ENCODE measurements at regions not wholly inside any gene's neighbourhood (a gene's known extent, or its start where the extent isn't known, plus 50 kb on each side); places are given as distances from the start of the nearest gene placed in this dataset.
"Not testable (repeated sequence)": the region's sequence is repeated elsewhere in the genome, so short reads cannot be mapped to it uniquely, and the experiment has no call there.

DNA sequence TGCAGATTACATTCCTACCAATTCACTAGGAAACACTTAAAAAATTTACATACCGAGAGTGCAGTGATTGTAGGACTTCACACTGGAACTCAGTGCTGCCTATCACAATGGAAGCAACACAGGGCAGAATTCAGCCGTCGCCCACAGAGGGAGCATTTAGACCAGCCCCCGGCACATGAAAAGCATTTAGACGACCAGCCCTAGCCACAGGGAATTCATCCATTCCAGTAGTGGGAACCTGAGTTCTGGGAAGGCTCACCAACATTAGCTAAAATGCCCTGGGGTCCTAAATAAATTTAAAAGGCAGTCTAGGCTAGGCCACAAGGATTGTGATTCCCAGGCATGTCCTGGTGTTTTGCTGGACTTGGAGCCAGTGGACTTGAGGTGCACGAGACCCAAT is 155.2 kb downstream of the LIG4 start:
- ChIA-PET CTCF (interaction anchor here (0.6 kb wide), 1 partner anchor 95 kb away, joined by 3 read pairs; no protein-coding TSS in a partner anchor), POLR2A (no interaction called here)
- Mint-ChIP-seq H3K9me3 (ENCODE audit: unreplicated experiment) (peaks cover 28% of the 10 kb centered on the region), H3K4me1 (ENCODE audit: insufficient read depth, unreplicated experiment) (no peaks in the 10 kb centered on the region), H3K36me3 (ENCODE audit: insufficient read depth, unreplicated experiment) (no peaks in the 10 kb centered on the region), H3K27ac (ENCODE audit: low read depth, unreplicated experiment) (no peak overlapping the region), H3K4me3 (ENCODE audit: unreplicated experiment) (no peak overlapping the region), H3K27me3 (ENCODE audit: insufficient read depth, unreplicated experiment) (no peaks in the 10 kb centered on the region)
- no TSS peak for BruUV-seq (replicated peaks)
- TF ChIP-seq, protein P1, sequence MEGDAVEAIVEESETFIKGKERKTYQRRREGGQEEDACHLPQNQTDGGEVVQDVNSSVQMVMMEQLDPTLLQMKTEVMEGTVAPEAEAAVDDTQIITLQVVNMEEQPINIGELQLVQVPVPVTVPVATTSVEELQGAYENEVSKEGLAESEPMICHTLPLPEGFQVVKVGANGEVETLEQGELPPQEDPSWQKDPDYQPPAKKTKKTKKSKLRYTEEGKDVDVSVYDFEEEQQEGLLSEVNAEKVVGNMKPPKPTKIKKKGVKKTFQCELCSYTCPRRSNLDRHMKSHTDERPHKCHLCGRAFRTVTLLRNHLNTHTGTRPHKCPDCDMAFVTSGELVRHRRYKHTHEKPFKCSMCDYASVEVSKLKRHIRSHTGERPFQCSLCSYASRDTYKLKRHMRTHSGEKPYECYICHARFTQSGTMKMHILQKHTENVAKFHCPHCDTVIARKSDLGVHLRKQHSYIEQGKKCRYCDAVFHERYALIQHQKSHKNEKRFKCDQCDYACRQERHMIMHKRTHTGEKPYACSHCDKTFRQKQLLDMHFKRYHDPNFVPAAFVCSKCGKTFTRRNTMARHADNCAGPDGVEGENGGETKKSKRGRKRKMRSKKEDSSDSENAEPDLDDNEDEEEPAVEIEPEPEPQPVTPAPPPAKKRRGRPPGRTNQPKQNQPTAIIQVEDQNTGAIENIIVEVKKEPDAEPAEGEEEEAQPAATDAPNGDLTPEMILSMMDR (IDR thresholded peaks at IDR 0.05; ENCODE audit: unreplicated experiment) = no peak
- DNase-seq (ENCODE audit: unreplicated experiment) = no peak
- intact Hi-C loops (cut with micrococcal nuclease) = no loop called here

- no peaks in the 10 kb centered on the region for H3K4me1 Mint-ChIP-seq (ENCODE audit: insufficient read depth, unreplicated experiment)
- H3K36me3 Mint-ChIP-seq (ENCODE audit: insufficient read depth, unreplicated experiment) = no peaks in the 10 kb centered on the region
- H3K9me3 Mint-ChIP-seq (ENCODE audit: unreplicated experiment) = peaks cover 13% of the 10 kb centered on the region
- ChIA-PET CTCF (no interaction called here), POLR2A (no interaction called here)
- no TSS peak for BruUV-seq (replicated peaks)
- no peak overlapping the region for H3K27ac Mint-ChIP-seq (ENCODE audit: low read depth, unreplicated experiment)
- intact Hi-C loops (cut with micrococcal nuclease) = no loop called here
- H3K27me3 Mint-ChIP-seq (ENCODE audit: insufficient read depth, unreplicated experiment) = no peaks in the 10 kb centered on the region
- H3K4me3 Mint-ChIP-seq (ENCODE audit: unreplicated experiment) = no peak overlapping the region
- DNase-seq (ENCODE audit: unreplicated experiment) = no peak
- TF ChIP-seq, protein P1 (IDR thresholded peaks at IDR 0.05; ENCODE audit: unreplicated experiment) = no peak
Observed at GRCh38 chr13:108056278-108056677, 159.1 kb downstream of the LIG4 start.

GRCh38 chr13:108049211-108049610 is 166.1 kb downstream of the LIG4 start:
- BruUV-seq (replicated peaks) = no TSS peak
- Mint-ChIP-seq H3K36me3 (ENCODE audit: insufficient read depth, unreplicated experiment) (no peaks in the 10 kb centered on the region), H3K27ac (ENCODE audit: low read depth, unreplicated experiment) (no peak overlapping the region), H3K27me3 (ENCODE audit: insufficient read depth, unreplicated experiment) (no peaks in the 10 kb centered on the region), H3K9me3 (ENCODE audit: unreplicated experiment) (peaks cover 23% of the 10 kb centered on the region), H3K4me1 (ENCODE audit: insufficient read depth, unreplicated experiment) (no peaks in the 10 kb centered on the region), H3K4me3 (ENCODE audit: unreplicated experiment) (no peak overlapping the region)
- TF ChIP-seq, protein P1 (IDR thresholded peaks at IDR 0.05; ENCODE audit: unreplicated experiment) = no peak
- intact Hi-C loops (cut with micrococcal nuclease) = no loop called here
- POLR2A ChIA-PET = no interaction called here
- CTCF ChIA-PET = no interaction called here
- no peak for DNase-seq (ENCODE audit: unreplicated experiment)

DNA sequence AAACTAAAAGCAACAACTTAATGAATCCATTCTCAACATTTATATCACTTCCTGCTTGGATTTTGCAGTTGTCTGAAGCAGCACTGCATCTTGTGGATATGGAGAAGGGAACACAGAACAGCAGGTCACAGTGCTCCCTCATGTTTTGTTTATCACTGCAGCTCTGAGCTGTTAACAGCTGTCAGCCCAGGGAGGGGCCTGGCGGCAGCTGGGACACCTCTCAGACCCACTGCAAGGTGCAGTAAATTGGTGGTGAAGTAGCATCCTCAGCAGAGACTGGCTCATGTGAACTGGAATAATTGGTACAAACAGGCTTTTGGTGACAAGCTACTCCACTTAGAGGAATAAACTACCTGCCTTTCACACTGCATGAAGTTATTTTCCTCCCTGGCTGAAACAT is 170.4 kb downstream of the LIG4 start:
- BruUV-seq (replicated peaks) = no TSS peak
- no peaks in the 10 kb centered on the region for H3K4me1 Mint-ChIP-seq (ENCODE audit: insufficient read depth, unreplicated experiment)
- ChIA-PET CTCF (no interaction called here), POLR2A (no interaction called here)
- no peaks in the 10 kb centered on the region for H3K36me3 Mint-ChIP-seq (ENCODE audit: insufficient read depth, unreplicated experiment)
- H3K27ac Mint-ChIP-seq (ENCODE audit: low read depth, unreplicated experiment) = no peak overlapping the region
- no peak overlapping the region for H3K4me3 Mint-ChIP-seq (ENCODE audit: unreplicated experiment)
- TF ChIP-seq, protein P1 (IDR thresholded peaks at IDR 0.05; ENCODE audit: unreplicated experiment) = no peak
- H3K9me3 Mint-ChIP-seq (ENCODE audit: unreplicated experiment) = peaks cover 13% of the 10 kb centered on the region
- DNase-seq (ENCODE audit: unreplicated experiment) = no peak
- intact Hi-C loops (cut with micrococcal nuclease) = no loop called here
- H3K27me3 Mint-ChIP-seq (ENCODE audit: insufficient read depth, unreplicated experiment) = no peaks in the 10 kb centered on the region

DNA sequence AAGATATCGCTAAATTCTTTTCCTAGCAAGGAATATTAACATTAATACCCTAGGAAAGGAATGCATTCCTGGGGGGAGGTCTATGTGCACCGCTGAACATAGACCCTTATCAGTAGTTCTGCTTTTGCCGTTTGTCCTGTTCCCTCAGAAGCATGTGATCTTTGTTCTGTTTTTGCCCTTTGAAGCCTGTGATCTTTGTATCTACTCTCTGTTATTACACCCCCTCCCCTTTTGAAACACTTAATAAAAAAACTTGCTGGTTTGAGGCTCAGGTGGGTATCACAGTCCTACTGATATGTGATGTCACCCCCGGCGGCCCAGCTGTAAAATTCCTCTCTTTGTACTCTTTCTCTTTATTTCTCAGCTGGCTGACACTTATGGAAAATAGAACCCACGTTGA is 172.5 kb downstream of the LIG4 start:
- CTCF ChIA-PET; H3K4me3 Mint-ChIP-seq (ENCODE audit: unreplicated experiment); DNase-seq (ENCODE audit: unreplicated experiment); intact Hi-C loops (cut with micrococcal nuclease); BruUV-seq (replicated peaks); POLR2A ChIA-PET; H3K27me3 Mint-ChIP-seq (ENCODE audit: insufficient read depth, unreplicated experiment); H3K27ac Mint-ChIP-seq (ENCODE audit: low read depth, unreplicated experiment); H3K4me1 Mint-ChIP-seq (ENCODE audit: insufficient read depth, unreplicated experiment); H3K36me3 Mint-ChIP-seq (ENCODE audit: insufficient read depth, unreplicated experiment): not testable (repeated sequence)
- H3K9me3 Mint-ChIP-seq (ENCODE audit: unreplicated experiment) = peaks cover 13% of the 10 kb centered on the region

All from MCF 10A (cell line).